GM23338 (cell line): ENCODE measurements at regions not wholly inside any gene's neighbourhood (a gene's known extent, or its start where the extent isn't known, plus 50 kb on each side); places are given as distances from the start of the nearest gene placed in this dataset.

Experiments
- ATAC-seq: fragments of 200-7000 bp; cut with Tn5 transposase; 3 replicates; pipeline ENCODE4 v1.9.1; 2020
- DNase-seq: peaks from one replicate; pipeline ENCODE4 v3.0.0-alpha.2; 2015; ENCODE audit warnings: low spot score
- H2AFZ ChIP-seq: fragments of 200-600 bp; sonication (generic); 2 replicates; pipeline ENCODE4 v1.8.0; 2016; ENCODE audit warnings: antibody characterized with exemption, mild to moderate bottlenecking, moderate library complexity
- H3F3A ChIP-seq: fragments of 200-600 bp; sonication (generic); replicated peaks from 2 replicates; pipeline ENCODE4 v1.8.0; 2017; ENCODE audit warnings: antibody characterized with exemption, mixed run types, low read depth
- H3K27ac ChIP-seq: fragments of 200-600 bp; sonication (generic); 2 replicates; pipeline ENCODE4 v1.6.1; 2016; ENCODE audit warnings: low read depth
- H3K27me3 ChIP-seq: fragments of 200-600 bp; sonication (generic); 2 replicates; pipeline ENCODE4 v1.8.0; 2016; ENCODE audit warnings: mild to moderate bottlenecking, mixed run types, moderate library complexity; ENCODE audit not compliant: insufficient read depth
- H3K36me3 ChIP-seq: fragments of 200-600 bp; sonication (generic); 2 replicates; pipeline ENCODE4 v1.8.0; 2016; ENCODE audit warnings: mild to moderate bottlenecking; ENCODE audit not compliant: insufficient read depth
- H3K4me1 ChIP-seq: fragments of 200-600 bp; sonication (generic); 2 replicates; pipeline ENCODE4 v1.8.0; 2016; ENCODE audit warnings: mild to moderate bottlenecking, moderate library complexity; ENCODE audit not compliant: insufficient read depth
- H3K4me2 ChIP-seq: fragments of 200-600 bp; sonication (generic); 2 replicates; pipeline ENCODE4 v1.7.1; 2017; ENCODE audit warnings: mixed run types
- H3K4me3 ChIP-seq: fragments of 200-600 bp; sonication (generic); 2 replicates; pipeline ENCODE4 v1.6.1; 2016; ENCODE audit warnings: mixed run types
- H3K79me2 ChIP-seq: fragments of 200-600 bp; sonication (generic); replicated peaks from 2 replicates; pipeline ENCODE4 v1.8.0; 2017; ENCODE audit warnings: mild to moderate bottlenecking; ENCODE audit not compliant: insufficient read depth
- H3K9me2 ChIP-seq: fragments of 200-600 bp; sonication (generic); 2 replicates; pipeline ENCODE4 v1.8.0; 2017; ENCODE audit not compliant: insufficient read depth
- H4K20me1 ChIP-seq: fragments of 200-600 bp; sonication (generic); replicated peaks from 2 replicates; pipeline ENCODE4 v1.8.0; 2017; ENCODE audit warnings: mild to moderate bottlenecking; ENCODE audit not compliant: insufficient read depth
- H3K27ac Mint-ChIP-seq: 2 replicates; pipeline ENCODE4 v1.8.0; 2020; ENCODE audit warnings: inconsistent platforms, mild to moderate bottlenecking, moderate library complexity, mixed read lengths
- H3K27me3 Mint-ChIP-seq: 3 replicates; pipeline ENCODE4 v1.8.0; 2022; ENCODE audit warnings: low read depth, mild to moderate bottlenecking, moderate library complexity, mixed read lengths, inconsistent platforms; ENCODE audit not compliant: insufficient read depth, poor library complexity
- H3K36me3 Mint-ChIP-seq: 3 replicates; pipeline ENCODE4 v1.8.0; 2021; ENCODE audit warnings: low read depth, mild to moderate bottlenecking, inconsistent platforms, moderate library complexity, mixed read lengths
- H3K4me1 Mint-ChIP-seq: 3 replicates; pipeline ENCODE4 v1.8.0; 2020; ENCODE audit warnings: mild to moderate bottlenecking, inconsistent platforms, mixed read lengths
- H3K4me3 Mint-ChIP-seq: 3 replicates; pipeline ENCODE4 v1.8.0; 2021; ENCODE audit warnings: moderate library complexity, mild to moderate bottlenecking, inconsistent platforms, mixed read lengths
- H3K9me3 Mint-ChIP-seq: 3 replicates; pipeline ENCODE4 v1.8.0; 2020; ENCODE audit warnings: moderate library complexity, mild to moderate bottlenecking, inconsistent platforms, mixed read lengths
- CREB1 ChIP-seq: fragments of 250-450 bp; sonication (Bioruptor Pico); IDR thresholded peaks from 2 replicates; pipeline ENCODE4 v1.5.0; 2020; ENCODE audit warnings: low read depth, mild to moderate bottlenecking, moderate library complexity
- EZH2 ChIP-seq: fragments of 200-600 bp; sonication (generic); IDR thresholded peaks from one replicate; pipeline ENCODE4 v1.8.0; 2017; ENCODE audit warnings: antibody characterized with exemption, mild to moderate bottlenecking, low read depth; ENCODE audit not compliant: unreplicated experiment
- EZH2phosphoT487 ChIP-seq: fragments of 200-600 bp; sonication (generic); IDR thresholded peaks from one replicate; pipeline ENCODE4 v1.8.1; 2018; ENCODE audit warnings: antibody characterized with exemption; ENCODE audit not compliant: unreplicated experiment
- JUNB ChIP-seq: IDR thresholded peaks from one replicate; pipeline ENCODE4 v1.6.1; 2016; ENCODE audit warnings: antibody characterized with exemption; ENCODE audit not compliant: unreplicated experiment
- NANOG ChIP-seq: IDR thresholded peaks from 2 replicates; pipeline ENCODE4 v1.6.1; 2016; ENCODE audit warnings: antibody characterized with exemption, borderline replicate concordance
- POLR2AphosphoS5 ChIP-seq: IDR thresholded peaks from 2 replicates; pipeline ENCODE4 v1.6.1; 2016; ENCODE audit warnings: antibody characterized with exemption, low read depth
- STAT1 ChIP-seq: IDR thresholded peaks from one replicate; pipeline ENCODE4 v1.6.1; 2016; ENCODE audit warnings: antibody characterized with exemption; ENCODE audit not compliant: unreplicated experiment
- ZNF114 ChIP-seq: fragments of 250-450 bp; sonication (Bioruptor Pico); IDR thresholded peaks from 2 replicates; pipeline ENCODE4 v1.5.0; 2020; ENCODE audit warnings: mild to moderate bottlenecking, moderate library complexity
- ZNF331 ChIP-seq: fragments of 250-450 bp; sonication (Bioruptor Pico); IDR thresholded peaks from 2 replicates; pipeline ENCODE4 v1.5.0; 2020; ENCODE audit warnings: low read depth, mild to moderate bottlenecking, moderate library complexity
- TF ChIP-seq, protein P1 (sequence below): IDR thresholded peaks from one replicate; pipeline ENCODE4 v1.6.1; 2018; ENCODE audit warnings: antibody characterized with exemption; ENCODE audit not compliant: unreplicated experiment
- TF ChIP-seq, protein P2 (sequence below): fragments of 250-450 bp; sonication (Bioruptor Pico); IDR thresholded peaks from 2 replicates; pipeline ENCODE4 v1.5.0; 2020; ENCODE audit warnings: mild to moderate bottlenecking, moderate library complexity
- TF ChIP-seq, protein P3 (sequence below), 2 experiments: fragments of 200-600 bp in 1 of 2; sonication (generic) in 1 of 2; conservative IDR thresholded peaks; 2 replicates each; pipeline versions ENCODE4 v1.5.1 to v1.6.1; 2016 to 2017; ENCODE audit warnings: antibody characterized with exemption in 2 of 2, low read depth in 2 of 2, mild to moderate bottlenecking in 2 of 2, moderate library complexity in 1 of 2
- TF ChIP-seq, protein P4 (sequence below): IDR thresholded peaks from 2 replicates; pipeline ENCODE4 v1.6.1; 2016; ENCODE audit warnings: antibody characterized with exemption

DNA sequence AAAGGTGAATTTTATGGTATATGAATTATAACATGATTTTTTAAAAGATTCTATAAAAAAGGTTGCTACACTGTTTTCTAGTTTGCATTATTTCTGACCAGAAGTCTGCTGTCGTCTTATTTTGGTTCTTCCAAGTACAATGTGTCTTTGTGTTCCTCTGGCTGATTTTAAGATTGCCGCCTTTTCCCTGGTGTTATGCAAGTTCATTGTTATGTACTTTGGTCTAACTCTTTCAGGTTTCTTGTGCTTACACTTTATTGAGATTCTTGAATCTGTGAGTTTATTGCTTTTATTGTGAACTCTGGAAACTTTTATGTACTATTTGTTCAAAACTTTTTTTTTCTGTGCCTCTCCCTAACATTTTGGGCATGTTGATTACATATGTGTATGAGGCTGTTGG is 109.8 kb downstream of the RFX6 start:
- H3F3A ChIP-seq: no peaks in the 10 kb centered on the region
- no peak overlapping the region for H3K4me3 ChIP-seq
- H3K36me3 ChIP-seq: no peaks in the 10 kb centered on the region
- H3K79me2 ChIP-seq: no peaks in the 10 kb centered on the region
- H3K9me2 ChIP-seq: no peaks in the 10 kb centered on the region
- no peak overlapping the region for H3K27ac ChIP-seq
- no peaks in the 10 kb centered on the region for H4K20me1 ChIP-seq
- no peaks in the 10 kb centered on the region for H3K27me3 ChIP-seq
- H3K9me3 Mint-ChIP-seq: peaks cover 12% of the 10 kb centered on the region
- no peak overlapping the region for H3K27ac Mint-ChIP-seq
- DNase-seq (no peak), ATAC-seq (no peak)
- H3K36me3 Mint-ChIP-seq: peaks cover 9% of the 10 kb centered on the region
- no peak overlapping the region for H3K4me3 Mint-ChIP-seq
- H3K4me1 Mint-ChIP-seq: no peaks in the 10 kb centered on the region
- TF ChIP-seq, protein P1, sequence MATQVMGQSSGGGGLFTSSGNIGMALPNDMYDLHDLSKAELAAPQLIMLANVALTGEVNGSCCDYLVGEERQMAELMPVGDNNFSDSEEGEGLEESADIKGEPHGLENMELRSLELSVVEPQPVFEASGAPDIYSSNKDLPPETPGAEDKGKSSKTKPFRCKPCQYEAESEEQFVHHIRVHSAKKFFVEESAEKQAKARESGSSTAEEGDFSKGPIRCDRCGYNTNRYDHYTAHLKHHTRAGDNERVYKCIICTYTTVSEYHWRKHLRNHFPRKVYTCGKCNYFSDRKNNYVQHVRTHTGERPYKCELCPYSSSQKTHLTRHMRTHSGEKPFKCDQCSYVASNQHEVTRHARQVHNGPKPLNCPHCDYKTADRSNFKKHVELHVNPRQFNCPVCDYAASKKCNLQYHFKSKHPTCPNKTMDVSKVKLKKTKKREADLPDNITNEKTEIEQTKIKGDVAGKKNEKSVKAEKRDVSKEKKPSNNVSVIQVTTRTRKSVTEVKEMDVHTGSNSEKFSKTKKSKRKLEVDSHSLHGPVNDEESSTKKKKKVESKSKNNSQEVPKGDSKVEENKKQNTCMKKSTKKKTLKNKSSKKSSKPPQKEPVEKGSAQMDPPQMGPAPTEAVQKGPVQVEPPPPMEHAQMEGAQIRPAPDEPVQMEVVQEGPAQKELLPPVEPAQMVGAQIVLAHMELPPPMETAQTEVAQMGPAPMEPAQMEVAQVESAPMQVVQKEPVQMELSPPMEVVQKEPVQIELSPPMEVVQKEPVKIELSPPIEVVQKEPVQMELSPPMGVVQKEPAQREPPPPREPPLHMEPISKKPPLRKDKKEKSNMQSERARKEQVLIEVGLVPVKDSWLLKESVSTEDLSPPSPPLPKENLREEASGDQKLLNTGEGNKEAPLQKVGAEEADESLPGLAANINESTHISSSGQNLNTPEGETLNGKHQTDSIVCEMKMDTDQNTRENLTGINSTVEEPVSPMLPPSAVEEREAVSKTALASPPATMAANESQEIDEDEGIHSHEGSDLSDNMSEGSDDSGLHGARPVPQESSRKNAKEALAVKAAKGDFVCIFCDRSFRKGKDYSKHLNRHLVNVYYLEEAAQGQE: no peak
- TF ChIP-seq ZNF114 (CRISPR knock-in tag) (no peak), POLR2AphosphoS5 (no peak), EZH2phosphoT487 (no peak), NANOG (no peak), JUNB (no peak), STAT1 (no peak), EZH2 (no peak), CREB1 (CRISPR knock-in tag) (no peak), ZNF331 (CRISPR knock-in tag) (no peak)
- TF ChIP-seq, protein P2, sequence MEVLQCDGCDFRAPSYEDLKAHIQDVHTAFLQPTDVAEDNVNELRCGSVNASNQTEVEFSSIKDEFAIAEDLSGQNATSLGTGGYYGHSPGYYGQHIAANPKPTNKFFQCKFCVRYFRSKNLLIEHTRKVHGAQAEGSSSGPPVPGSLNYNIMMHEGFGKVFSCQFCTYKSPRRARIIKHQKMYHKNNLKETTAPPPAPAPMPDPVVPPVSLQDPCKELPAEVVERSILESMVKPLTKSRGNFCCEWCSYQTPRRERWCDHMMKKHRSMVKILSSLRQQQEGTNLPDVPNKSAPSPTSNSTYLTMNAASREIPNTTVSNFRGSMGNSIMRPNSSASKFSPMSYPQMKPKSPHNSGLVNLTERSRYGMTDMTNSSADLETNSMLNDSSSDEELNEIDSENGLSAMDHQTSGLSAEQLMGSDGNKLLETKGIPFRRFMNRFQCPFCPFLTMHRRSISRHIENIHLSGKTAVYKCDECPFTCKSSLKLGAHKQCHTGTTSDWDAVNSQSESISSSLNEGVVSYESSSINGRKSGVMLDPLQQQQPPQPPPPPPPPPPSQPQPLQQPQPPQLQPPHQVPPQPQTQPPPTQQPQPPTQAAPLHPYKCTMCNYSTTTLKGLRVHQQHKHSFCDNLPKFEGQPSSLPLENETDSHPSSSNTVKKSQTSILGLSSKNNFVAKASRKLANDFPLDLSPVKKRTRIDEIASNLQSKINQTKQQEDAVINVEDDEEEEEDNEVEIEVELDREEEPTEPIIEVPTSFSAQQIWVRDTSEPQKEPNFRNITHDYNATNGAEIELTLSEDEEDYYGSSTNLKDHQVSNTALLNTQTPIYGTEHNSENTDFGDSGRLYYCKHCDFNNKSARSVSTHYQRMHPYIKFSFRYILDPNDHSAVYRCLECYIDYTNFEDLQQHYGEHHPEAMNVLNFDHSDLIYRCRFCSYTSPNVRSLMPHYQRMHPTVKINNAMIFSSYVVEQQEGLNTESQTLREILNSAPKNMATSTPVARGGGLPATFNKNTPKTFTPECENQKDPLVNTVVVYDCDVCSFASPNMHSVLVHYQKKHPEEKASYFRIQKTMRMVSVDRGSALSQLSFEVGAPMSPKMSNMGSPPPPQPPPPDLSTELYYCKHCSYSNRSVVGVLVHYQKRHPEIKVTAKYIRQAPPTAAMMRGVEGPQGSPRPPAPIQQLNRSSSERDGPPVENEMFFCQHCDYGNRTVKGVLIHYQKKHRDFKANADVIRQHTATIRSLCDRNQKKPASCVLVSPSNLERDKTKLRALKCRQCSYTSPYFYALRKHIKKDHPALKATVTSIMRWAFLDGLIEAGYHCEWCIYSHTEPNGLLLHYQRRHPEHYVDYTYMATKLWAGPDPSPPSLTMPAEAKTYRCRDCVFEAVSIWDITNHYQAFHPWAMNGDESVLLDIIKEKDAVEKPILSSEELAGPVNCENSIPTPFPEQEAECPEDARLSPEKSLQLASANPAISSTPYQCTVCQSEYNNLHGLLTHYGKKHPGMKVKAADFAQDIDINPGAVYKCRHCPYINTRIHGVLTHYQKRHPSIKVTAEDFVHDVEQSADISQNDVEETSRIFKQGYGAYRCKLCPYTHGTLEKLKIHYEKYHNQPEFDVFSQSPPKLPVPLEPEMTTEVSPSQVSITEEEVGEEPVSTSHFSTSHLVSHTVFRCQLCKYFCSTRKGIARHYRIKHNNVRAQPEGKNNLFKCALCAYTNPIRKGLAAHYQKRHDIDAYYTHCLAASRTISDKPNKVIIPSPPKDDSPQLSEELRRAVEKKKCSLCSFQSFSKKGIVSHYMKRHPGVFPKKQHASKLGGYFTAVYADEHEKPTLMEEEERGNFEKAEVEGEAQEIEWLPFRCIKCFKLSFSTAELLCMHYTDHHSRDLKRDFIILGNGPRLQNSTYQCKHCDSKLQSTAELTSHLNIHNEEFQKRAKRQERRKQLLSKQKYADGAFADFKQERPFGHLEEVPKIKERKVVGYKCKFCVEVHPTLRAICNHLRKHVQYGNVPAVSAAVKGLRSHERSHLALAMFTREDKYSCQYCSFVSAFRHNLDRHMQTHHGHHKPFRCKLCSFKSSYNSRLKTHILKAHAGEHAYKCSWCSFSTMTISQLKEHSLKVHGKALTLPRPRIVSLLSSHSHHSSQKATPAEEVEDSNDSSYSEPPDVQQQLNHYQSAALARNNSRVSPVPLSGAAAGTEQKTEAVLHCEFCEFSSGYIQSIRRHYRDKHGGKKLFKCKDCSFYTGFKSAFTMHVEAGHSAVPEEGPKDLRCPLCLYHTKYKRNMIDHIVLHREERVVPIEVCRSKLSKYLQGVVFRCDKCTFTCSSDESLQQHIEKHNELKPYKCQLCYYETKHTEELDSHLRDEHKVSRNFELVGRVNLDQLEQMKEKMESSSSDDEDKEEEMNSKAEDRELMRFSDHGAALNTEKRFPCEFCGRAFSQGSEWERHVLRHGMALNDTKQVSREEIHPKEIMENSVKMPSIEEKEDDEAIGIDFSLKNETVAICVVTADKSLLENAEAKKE: no peak
- TF ChIP-seq, protein P3, sequence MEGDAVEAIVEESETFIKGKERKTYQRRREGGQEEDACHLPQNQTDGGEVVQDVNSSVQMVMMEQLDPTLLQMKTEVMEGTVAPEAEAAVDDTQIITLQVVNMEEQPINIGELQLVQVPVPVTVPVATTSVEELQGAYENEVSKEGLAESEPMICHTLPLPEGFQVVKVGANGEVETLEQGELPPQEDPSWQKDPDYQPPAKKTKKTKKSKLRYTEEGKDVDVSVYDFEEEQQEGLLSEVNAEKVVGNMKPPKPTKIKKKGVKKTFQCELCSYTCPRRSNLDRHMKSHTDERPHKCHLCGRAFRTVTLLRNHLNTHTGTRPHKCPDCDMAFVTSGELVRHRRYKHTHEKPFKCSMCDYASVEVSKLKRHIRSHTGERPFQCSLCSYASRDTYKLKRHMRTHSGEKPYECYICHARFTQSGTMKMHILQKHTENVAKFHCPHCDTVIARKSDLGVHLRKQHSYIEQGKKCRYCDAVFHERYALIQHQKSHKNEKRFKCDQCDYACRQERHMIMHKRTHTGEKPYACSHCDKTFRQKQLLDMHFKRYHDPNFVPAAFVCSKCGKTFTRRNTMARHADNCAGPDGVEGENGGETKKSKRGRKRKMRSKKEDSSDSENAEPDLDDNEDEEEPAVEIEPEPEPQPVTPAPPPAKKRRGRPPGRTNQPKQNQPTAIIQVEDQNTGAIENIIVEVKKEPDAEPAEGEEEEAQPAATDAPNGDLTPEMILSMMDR (conservative IDR thresholded peaks at IDR 0.05; ENCODE audit: low read depth in 2 of 2): no peak
- TF ChIP-seq, protein P4, sequence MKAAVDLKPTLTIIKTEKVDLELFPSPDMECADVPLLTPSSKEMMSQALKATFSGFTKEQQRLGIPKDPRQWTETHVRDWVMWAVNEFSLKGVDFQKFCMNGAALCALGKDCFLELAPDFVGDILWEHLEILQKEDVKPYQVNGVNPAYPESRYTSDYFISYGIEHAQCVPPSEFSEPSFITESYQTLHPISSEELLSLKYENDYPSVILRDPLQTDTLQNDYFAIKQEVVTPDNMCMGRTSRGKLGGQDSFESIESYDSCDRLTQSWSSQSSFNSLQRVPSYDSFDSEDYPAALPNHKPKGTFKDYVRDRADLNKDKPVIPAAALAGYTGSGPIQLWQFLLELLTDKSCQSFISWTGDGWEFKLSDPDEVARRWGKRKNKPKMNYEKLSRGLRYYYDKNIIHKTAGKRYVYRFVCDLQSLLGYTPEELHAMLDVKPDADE: no peak
- H3K27me3 Mint-ChIP-seq: no peaks in the 10 kb centered on the region
- H3K4me1 ChIP-seq: no peaks in the 10 kb centered on the region
- H2AFZ ChIP-seq: no peak overlapping the region
- no peak overlapping the region for H3K4me2 ChIP-seq
